NCI-H2227 (cell line): ENCODE measurements at regions not wholly inside any gene's neighbourhood (a gene's known extent, or its start where the extent isn't known, plus 50 kb on each side); places are given as distances from the start of the nearest gene placed in this dataset.

Experiments
- DNase-seq: peaks from one replicate; lab custom pipeline; 2025; ENCODE audit not compliant: unreplicated experiment; lab: John Stamatoyannopoulos, UW

GRCh38 chr4:81639248-81639647, 167.5 kb upstream of the RASGEF1B start:
- DNase-seq, result no peak

DNA sequence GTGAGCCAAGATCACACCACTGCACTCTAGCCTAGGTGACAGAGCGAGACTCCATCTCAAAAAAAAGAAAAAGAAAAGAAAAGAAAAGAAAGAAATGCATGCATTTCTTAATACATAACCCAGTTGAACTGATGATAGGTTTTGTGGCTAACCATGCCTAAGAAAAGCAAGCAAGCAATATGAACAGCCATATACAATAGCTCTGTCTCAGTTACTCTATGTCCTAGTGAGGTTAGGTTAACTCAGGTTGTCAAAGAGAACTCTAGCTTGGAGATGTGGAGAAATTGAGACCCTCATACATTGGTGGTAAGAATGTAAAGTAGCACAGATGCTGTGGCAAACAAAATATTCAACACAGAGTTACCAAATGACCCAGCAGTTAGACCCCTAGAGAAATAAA, 167.0 kb upstream of the RASGEF1B start:
- no peak for DNase-seq

- no peak for DNase-seq
Observed at GRCh38 chr4:81635739-81636138, 164.0 kb upstream of the RASGEF1B start.

- no peak for DNase-seq
Observed at GRCh38 chr4:81634766-81635549, 163.3 kb upstream of the RASGEF1B start.

GRCh38 chr4:81634165-81634564, 162.5 kb upstream of the RASGEF1B start:
- no peak for DNase-seq

GRCh38 chr4:81632581-81633299, 161.0 kb upstream of the RASGEF1B start:
- no peak for DNase-seq

DNA sequence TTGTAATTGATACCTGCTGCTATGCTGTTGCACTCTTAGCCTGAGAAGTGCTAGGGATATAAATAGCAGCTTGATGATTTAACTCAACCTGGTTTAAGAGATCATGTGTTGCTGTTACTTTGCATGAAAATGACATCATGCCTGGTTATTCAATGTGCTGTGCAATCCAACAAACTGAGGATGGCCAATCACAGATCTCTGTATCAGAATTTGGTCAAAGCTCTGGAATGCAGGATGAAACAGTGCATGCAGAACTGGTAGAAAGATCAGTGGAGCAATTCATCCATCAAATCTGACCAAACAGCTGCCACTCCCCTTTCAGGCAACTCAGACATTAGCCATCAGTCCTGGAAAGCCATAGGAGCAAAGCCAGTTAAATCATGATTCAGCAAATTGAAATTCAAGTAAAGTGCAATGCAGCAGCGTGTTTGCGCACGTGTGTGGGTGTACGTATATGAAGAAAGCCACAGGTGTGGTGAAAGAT, 160.3 kb upstream of the RASGEF1B start:
- peak; percentile 6 for DNase-seq

DNA sequence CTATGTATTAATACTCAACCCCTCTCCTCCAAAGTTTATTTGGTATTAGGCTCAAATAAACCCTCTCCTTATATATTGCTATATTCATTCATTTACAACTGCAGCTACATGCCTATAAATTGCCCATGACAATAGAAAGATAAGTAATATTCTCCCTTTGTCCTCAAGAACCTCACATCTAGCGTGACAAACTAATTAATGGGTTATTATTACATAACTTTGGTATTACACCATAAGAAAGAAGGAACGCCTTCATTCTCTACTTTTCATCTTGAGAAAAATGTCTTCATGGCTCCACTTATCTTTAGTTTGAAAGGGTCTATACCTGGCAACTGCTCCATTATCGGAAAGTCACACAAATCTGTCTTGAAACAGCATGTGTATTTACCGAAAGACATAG, 157.7 kb upstream of the RASGEF1B start:
- DNase-seq, result no peak

DNA sequence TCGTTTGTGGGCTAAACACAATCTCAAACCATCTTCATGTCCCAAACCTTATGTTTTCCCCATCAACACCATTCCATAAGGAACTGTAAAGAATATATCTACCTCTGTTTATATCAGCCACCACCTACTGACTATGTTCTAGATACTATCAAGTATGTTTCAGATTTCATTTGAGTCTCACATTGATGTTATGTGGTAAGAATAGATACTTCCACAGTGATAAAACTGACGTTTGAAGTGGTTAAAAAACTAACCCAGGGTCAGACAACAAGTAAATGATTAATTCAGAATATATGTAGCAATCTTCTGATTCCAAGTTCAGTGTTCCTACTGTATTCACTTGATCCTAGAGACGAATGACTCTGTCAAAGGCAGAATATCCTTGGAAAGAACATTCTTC, 156.8 kb upstream of the RASGEF1B start:
- DNase-seq, result no peak

DNA sequence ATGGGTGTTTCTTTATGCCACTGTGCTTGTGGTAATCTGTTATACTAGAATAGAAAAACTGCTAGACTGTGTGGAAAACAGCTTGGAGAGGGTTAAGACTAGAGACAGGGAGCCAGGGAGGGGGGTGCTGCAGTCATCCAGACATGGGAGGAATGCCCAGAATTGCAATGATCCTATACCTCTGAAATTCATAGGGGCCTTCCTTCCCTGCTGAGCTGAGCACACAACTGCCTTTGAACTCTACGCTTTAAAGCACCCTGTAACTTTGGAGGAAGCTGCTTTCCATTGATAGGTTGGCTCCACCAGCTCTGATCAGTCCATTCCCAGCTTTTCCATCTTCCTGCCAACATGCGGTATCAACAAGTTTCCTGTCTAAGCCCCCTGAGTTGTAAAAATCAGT, 155.9 kb upstream of the RASGEF1B start:
- no peak for DNase-seq

DNA sequence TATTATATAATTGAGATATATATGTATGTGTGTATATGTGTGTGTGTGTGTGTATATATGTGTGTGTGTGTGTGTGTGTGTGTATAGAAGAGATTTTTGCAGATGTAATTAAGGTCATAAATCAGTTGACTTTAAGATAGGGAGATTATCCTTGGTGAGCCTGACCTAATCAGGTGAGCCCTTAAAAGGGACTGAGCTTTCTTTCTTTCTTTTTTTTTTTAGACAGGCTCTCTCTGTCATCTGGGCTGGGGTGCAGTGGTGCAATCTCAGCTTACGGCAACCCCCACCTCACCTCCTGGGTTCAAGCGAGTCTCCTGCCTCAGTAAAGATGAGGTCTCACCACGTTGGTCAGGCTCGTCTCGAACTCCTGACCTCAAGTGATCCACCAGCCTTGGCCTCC, 155.1 kb upstream of the RASGEF1B start:
- DNase-seq, result no peak

DNA sequence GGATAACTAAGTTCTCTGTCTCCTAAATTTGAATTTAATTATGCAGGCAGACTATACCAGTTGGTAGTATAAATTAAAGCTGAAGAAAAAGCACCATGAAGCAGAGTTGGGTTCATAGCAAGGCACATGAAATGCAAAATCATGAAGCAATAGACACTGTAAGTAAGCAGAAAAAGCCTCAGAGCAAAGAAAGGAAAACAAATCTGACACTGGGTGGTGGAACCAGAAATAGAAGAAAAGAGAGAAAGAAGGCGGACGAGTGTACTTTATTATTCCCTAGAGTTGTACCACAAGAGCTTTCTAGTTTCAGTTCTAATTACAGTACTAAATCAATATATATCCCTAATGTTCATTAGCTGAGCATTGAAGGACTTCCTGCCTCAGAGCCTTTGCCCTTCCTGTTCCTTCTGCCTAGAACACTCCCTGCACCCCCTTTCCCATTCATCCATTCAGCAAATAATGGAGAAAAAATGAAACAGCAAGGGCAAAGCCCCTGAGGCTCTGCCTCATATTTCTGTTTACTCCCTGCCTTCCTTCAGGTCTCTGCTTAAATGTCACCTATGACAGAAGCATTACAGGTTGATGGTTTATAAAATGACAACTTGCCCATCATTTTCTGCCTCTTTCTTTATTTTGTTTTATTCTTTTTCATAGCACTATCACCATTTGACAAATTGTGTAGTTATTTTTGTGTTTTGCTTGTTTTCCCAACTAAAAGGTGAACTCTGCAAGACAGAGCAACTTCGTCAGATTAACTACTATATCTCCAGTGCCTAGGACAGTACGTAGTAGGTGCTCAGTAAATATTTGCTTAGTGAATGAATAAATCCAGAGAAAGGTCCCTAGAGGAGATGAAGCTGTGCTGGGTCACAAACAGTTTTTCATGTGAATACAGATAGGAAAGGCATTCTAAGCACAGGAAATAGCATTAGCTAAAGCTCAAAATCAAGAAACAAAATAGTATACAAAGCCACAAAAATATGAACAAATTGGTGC, 154.0 kb upstream of the RASGEF1B start:
- no peak for DNase-seq

GRCh38 chr4:81623434-81623833, 151.7 kb upstream of the RASGEF1B start:
- DNase-seq, result no peak

- no peak for DNase-seq
Observed at GRCh38 chr4:81622474-81623184, 150.9 kb upstream of the RASGEF1B start.

DNA sequence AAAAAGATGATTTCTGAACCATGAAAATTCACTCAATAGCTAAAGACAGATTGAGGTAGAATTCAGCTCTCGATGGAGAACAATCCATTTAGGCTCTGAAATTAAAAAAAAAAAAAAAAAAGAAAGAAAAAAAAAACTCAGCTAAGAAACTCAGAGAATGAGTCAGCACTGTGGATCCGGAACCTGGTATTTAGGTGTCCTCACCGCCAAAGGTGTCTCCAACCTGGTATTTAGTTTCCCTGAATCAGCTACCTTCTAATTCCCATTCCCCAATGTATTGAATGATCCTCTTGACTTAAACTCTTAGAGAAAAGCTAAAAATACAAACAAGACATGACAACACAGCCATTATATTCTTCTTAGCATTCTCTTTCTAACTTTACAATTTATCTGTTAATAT, 150.3 kb upstream of the RASGEF1B start:
- no peak for DNase-seq

- no peak for DNase-seq
Observed at GRCh38 chr4:81621490-81621889, 149.8 kb upstream of the RASGEF1B start.

- DNase-seq, result no peak
Observed at GRCh38 chr4:81620442-81620841, 148.7 kb upstream of the RASGEF1B start.

- no peak for DNase-seq
Observed at GRCh38 chr4:81617545-81617944, 145.8 kb upstream of the RASGEF1B start.

- DNase-seq, result no peak
Observed at GRCh38 chr4:81611221-81611620, 139.5 kb upstream of the RASGEF1B start.

- DNase-seq, result no peak
Observed at GRCh38 chr4:81609844-81610243, 138.1 kb upstream of the RASGEF1B start.

- no peak for DNase-seq
Observed at GRCh38 chr4:81607950-81608349, 136.2 kb upstream of the RASGEF1B start.
